Progenitor cell of endocrine pancreas (in vitro differentiated cells): ENCODE measurements at regions not wholly inside any gene's neighbourhood (a gene's known extent, or its start where the extent isn't known, plus 50 kb on each side); places are given as distances from the start of the nearest gene placed in this dataset.

ENCODE experiments used
- DNase-seq: peaks from one replicate; pipeline ENCODE4 v3.0.0; 2021; ENCODE audit warnings: low spot score; ENCODE audit not compliant: unreplicated experiment
- H3K27ac Mint-ChIP-seq: 2 replicates; pipeline ENCODE4 v1.8.0; 2021; ENCODE audit warnings: mild to moderate bottlenecking, moderate library complexity, mixed read lengths
- H3K27me3 Mint-ChIP-seq: 2 replicates; pipeline ENCODE4 v1.8.0; 2021; ENCODE audit warnings: mixed read lengths
- H3K36me3 Mint-ChIP-seq: 2 replicates; pipeline ENCODE4 v1.8.0; 2022; ENCODE audit warnings: mixed read lengths; ENCODE audit not compliant: insufficient read depth
- H3K4me1 Mint-ChIP-seq: 2 replicates; pipeline ENCODE4 v1.8.0; 2021; ENCODE audit warnings: low read depth, mixed read lengths
- H3K4me3 Mint-ChIP-seq: 2 replicates; pipeline ENCODE4 v1.8.0; 2021; ENCODE audit warnings: low read depth, mild to moderate bottlenecking, moderate library complexity, mixed read lengths
- H3K9me3 Mint-ChIP-seq: 2 replicates; pipeline ENCODE4 v1.8.0; 2021; ENCODE audit warnings: low read depth, mixed read lengths
- TF ChIP-seq, protein P1 (sequence below): fragments of 200-600 bp; sonication (generic); IDR thresholded peaks from one replicate; pipeline ENCODE4 v1.5.0; 2021; ENCODE audit warnings: antibody characterized with exemption, mild to moderate bottlenecking; ENCODE audit not compliant: unreplicated experiment

DNA sequence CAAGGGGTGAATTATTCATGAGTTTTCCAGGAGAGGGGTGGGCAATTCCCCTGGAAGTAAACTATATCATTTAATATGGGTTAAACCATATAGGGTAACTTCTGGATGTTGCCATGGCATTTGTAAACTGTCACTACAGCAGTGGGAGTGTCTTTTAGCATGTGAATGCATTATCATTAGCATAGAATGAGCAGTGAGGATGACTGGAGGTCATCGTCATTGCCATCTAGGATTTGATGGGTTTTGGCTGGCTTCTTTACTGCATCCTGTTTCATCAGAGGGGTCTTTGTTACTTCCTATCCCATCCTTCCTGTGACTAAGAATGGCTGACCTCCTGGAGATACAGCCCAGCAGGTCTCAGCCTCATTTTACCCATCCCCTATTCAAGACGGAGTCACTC is 139.5 kb upstream of the PRKCQ start:
- Mint-ChIP-seq H3K9me3 (peaks cover 3% of the 10 kb centered on the region), H3K36me3 (no peaks in the 10 kb centered on the region), H3K27me3 (peaks cover 17% of the 10 kb centered on the region), H3K4me3 (no peak overlapping the region), H3K27ac (no peak overlapping the region), H3K4me1 (peaks cover 4% of the 10 kb centered on the region)
- TF ChIP-seq, protein P1, sequence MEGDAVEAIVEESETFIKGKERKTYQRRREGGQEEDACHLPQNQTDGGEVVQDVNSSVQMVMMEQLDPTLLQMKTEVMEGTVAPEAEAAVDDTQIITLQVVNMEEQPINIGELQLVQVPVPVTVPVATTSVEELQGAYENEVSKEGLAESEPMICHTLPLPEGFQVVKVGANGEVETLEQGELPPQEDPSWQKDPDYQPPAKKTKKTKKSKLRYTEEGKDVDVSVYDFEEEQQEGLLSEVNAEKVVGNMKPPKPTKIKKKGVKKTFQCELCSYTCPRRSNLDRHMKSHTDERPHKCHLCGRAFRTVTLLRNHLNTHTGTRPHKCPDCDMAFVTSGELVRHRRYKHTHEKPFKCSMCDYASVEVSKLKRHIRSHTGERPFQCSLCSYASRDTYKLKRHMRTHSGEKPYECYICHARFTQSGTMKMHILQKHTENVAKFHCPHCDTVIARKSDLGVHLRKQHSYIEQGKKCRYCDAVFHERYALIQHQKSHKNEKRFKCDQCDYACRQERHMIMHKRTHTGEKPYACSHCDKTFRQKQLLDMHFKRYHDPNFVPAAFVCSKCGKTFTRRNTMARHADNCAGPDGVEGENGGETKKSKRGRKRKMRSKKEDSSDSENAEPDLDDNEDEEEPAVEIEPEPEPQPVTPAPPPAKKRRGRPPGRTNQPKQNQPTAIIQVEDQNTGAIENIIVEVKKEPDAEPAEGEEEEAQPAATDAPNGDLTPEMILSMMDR, result no peak
- no peak for DNase-seq

DNA sequence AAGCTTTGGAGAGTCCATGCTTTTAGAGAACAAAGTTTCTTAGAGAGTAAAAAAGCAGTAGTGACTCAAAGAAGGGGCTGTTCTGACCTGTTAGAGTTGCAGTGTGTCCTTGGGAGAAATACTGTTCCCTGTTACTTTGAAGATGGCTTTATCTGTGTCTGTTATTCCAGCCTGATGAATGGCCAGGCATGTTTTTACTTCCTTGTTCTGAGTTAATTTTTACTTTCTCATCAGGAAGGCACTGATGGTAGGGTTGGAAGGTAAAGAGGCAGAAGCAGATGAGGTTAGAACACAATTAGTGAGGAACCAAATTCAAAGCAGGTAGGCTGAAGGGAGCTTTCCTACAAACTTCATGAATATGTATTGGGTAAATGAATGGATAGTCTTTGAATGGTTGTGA is 138.5 kb upstream of the PRKCQ start:
- Mint-ChIP-seq H3K27me3 (peaks cover 17% of the 10 kb centered on the region), H3K27ac (no peak overlapping the region), H3K9me3 (peaks cover 3% of the 10 kb centered on the region), H3K36me3 (no peaks in the 10 kb centered on the region), H3K4me1 (peaks cover 4% of the 10 kb centered on the region), H3K4me3 (no peak overlapping the region)
- TF ChIP-seq, protein P1, result no peak
- DNase-seq, result no peak

DNA sequence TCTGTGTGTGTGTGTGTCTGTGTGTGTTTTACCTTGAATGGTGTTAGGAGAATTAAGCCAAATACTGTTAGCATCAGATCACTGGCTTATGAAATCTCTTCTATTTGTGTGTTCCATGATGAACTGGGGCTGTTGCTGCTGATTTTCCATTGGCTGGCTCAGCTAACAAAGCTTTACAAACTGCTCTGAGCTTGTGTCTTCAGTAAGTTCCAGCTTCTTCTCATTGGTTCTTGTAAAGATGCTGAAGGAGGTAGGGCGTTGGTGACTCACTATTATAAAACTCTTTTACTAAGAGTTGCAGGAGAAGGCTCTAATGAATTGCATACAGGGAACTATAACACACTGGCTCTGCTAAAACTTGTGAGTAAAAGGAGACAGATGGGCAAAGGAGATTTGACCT is 136.4 kb upstream of the PRKCQ start:
- H3K27ac Mint-ChIP-seq, result no peak overlapping the region
- no peaks in the 10 kb centered on the region for H3K36me3 Mint-ChIP-seq
- H3K4me3 Mint-ChIP-seq, result no peak overlapping the region
- DNase-seq, result no peak
- peaks cover 5% of the 10 kb centered on the region for H3K4me1 Mint-ChIP-seq
- peaks cover 3% of the 10 kb centered on the region for H3K9me3 Mint-ChIP-seq
- TF ChIP-seq, protein P1, result no peak
- H3K27me3 Mint-ChIP-seq, result peaks cover 18% of the 10 kb centered on the region

DNA sequence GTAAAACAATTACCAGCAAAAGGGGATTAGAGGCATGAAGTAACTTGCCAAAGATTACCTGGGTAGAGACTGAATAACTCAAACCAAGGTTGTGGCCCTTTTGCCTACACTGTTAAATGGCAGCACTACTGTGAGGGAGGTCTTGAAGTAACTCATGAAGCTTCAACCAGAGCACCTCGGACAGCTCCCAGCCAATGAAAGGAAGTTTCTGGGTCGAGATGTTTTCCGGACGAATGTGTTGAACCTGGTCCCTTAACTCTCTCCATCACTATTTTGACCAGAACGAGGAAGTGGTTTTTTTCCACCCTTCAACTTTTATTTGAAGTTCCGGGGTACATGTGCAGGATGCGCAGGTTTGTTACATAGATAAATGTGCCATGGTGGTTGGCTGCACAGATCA is 133.6 kb upstream of the PRKCQ start:
- Mint-ChIP-seq H3K36me3 (no peaks in the 10 kb centered on the region), H3K4me1 (peaks cover 8% of the 10 kb centered on the region), H3K4me3 (no peak overlapping the region), H3K27me3 (peaks cover 31% of the 10 kb centered on the region), H3K9me3 (no peaks in the 10 kb centered on the region), H3K27ac (no peak overlapping the region)
- no peak for DNase-seq
- TF ChIP-seq, protein P1, result no peak

DNA sequence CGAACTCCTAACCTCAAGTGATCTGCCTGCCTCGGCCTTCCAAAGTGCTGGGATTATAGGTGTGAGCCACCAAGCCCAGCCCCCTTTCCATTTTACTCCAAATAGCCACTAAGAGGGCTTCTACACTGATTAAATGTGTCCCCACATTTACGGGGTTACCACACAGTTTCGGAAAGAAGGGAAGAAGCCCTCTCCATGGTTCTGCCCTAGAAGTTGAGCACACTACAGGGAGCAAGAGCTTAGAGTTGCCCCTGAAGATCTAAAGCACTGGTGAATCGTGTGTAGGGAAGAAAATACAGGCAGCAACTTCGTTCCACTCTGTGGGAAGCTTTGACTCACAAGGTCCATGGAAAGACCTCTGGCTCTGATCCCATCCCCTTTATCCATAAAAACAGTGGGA is 133.0 kb upstream of the PRKCQ start:
- H3K36me3 Mint-ChIP-seq, result no peaks in the 10 kb centered on the region
- no peak overlapping the region for H3K27ac Mint-ChIP-seq
- no peak overlapping the region for H3K4me3 Mint-ChIP-seq
- no peaks in the 10 kb centered on the region for H3K9me3 Mint-ChIP-seq
- peaks cover 5% of the 10 kb centered on the region for H3K4me1 Mint-ChIP-seq
- TF ChIP-seq, protein P1, result no peak
- DNase-seq, result no peak
- peaks cover 31% of the 10 kb centered on the region for H3K27me3 Mint-ChIP-seq
